HG03378 (cell line): ENCODE measurements at regions not wholly inside any gene's neighbourhood (a gene's known extent, or its start where the extent isn't known, plus 50 kb on each side); places are given as distances from the start of the nearest gene placed in this dataset.
"Not testable (repeated sequence)": the region's sequence is repeated elsewhere in the genome, so short reads cannot be mapped to it uniquely, and the experiment has no call there.

Source experiments
- ATAC-seq: cut with Tn5 transposase; IDR thresholded peaks from one replicate; pipeline ENCODE4 v1.9.1; 2021; ENCODE audit warnings: mild to moderate bottlenecking, moderate library complexity; ENCODE audit not compliant: unreplicated experiment

DNA sequence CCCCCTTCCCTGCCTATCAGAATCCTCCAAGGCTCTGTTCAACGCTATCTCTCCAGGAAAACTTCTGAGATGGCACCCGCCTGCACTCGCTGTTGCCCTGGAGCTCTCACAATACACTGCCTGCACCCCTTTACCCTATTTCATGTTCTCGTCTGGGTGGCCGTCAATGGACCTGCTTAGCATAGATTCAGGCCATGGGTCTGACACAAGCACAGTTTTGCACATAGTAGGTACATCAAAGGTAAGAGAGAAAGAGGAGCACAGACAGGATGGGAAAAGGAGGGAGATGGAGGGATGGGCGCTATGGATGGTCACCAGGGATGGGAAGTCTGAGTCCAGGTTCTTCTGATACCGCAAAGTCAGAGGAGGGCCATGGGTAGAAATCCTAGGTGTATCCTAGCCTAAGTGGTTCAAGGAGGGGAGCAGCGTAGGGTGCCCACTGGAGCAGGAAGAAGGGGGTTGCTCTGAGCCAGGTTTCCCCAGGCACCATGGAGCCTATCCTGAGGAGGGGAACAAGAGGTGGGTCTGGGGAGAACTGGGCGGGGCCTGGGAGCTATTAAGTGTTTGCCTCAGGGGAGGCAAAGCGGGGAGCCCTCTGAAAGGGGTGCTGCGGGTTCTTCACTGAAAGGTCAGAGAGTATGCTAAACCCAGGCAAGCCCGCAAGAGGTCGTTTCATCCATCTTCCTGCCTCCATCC, 89.3 kb downstream of the MRPL14 start:
- ATAC-seq: no peak

- ATAC-seq: not testable (repeated sequence)
These were observed 90.0 kb downstream of the MRPL14 start for GRCh38 chr6:44037276-44037675.

- no peak for ATAC-seq
These were observed 90.6 kb downstream of the MRPL14 start for GRCh38 chr6:44036699-44037101.

DNA sequence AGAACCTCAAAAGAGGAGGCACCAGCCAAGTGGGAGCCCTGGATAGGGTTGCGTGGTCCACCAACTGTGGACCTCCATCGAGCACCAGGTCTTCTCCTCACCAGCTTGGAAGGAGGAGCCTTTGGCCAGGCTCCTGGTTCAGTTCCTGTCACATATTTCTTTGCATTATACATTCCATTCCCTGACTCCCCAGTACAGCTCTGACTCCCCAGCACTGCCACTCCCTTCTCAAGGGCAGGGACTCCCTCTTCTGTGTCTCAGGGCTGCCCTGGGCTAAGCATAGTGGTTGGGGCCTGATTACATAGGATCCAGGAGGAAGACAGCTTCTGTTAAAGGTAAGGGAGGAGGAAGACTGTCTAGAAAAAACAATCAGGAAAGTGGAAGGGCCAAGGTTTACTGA, 91.1 kb downstream of the MRPL14 start:
- ATAC-seq: no peak

- ATAC-seq: no peak
These were observed 91.6 kb downstream of the MRPL14 start for GRCh38 chr6:44035621-44036020.

DNA sequence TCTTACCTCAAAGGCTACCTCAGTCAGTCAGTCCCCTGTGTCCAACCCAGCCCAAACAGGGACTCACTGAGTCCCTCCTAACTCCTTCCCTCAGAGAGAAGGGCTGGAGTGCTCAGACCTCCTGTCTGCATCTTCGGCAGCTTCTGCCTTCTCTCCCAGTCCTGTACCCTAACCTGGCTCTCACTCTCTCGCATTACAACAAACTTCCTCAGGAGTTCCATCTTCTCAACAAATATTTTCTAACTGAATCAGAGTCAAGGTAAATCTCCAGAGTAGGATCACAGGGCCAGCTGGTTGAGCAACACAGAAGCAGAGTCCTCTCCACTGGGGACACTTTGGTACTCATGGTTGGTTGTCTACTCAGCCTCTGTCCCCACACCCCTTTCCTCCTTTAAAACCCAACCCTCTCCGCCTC, 92.3 kb downstream of the MRPL14 start:
- no peak for ATAC-seq

- ATAC-seq: no peak
These were observed 92.8 kb downstream of the MRPL14 start for GRCh38 chr6:44034391-44034861.

- no peak for ATAC-seq
These were observed 96.3 kb downstream of the MRPL14 start for GRCh38 chr6:44030812-44031454.

GRCh38 chr6:44029444-44030185, 97.6 kb downstream of the MRPL14 start:
- no peak for ATAC-seq

DNA sequence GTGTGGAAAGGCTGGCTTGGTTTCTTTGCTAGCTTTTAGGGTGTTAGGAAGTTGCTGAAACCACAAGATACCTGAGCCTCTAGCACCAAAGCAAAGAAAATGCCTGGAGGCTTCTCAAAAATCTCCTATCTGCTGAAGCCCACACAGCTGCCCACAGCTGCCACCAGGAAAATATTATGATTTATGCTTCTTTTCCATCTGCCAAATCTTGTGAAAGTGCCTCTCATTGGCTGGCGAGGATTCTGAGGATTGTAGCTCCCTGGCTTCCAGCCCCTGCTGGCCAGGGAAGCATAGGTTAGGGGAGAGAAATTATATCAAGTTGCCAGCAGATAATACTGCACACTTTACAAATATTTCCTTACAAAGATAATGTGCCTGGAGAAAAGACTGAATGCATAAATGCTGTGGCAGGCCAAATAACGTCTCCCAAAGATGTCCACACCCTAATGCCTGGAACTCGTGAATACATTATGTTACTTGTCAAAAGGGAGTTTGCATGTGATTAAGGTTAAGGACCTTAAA, 98.4 kb downstream of the MRPL14 start:
- no peak for ATAC-seq

GRCh38 chr6:44025226-44025625, 102.0 kb downstream of the MRPL14 start:
- no peak for ATAC-seq

DNA sequence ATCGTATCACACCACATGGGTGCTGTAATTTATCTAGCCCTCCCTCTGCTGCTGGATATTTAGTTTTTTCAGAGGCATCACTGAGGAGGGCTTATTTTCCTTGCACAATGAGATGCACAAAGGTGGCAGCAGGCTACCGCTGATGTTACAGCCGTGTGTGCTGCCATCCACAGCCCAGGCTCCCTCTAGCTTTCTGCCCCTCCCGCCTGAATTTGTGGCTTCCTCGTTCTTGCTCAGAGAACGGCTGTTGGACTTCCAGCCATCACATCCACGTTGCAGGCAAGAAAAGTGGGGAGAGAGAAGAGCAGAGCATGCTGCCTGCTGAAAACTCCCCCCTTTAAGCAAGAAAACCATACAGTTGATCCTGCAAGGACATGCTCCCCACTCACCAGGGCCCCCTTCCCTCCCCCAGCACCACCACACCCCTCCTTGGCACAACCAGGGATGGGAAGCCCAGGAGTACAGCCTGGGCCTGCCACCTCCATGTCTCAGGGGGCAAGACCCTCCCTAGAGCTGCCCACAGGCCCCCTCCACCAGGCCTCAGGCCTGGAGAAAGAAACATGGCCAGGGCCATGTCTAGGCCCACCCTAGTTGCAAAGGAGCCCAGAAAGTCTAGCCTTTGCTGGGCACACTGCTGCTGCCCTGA, 102.6 kb downstream of the MRPL14 start:
- no peak for ATAC-seq

- ATAC-seq: no peak
These were observed 103.4 kb downstream of the MRPL14 start for GRCh38 chr6:44023586-44024454.

DNA sequence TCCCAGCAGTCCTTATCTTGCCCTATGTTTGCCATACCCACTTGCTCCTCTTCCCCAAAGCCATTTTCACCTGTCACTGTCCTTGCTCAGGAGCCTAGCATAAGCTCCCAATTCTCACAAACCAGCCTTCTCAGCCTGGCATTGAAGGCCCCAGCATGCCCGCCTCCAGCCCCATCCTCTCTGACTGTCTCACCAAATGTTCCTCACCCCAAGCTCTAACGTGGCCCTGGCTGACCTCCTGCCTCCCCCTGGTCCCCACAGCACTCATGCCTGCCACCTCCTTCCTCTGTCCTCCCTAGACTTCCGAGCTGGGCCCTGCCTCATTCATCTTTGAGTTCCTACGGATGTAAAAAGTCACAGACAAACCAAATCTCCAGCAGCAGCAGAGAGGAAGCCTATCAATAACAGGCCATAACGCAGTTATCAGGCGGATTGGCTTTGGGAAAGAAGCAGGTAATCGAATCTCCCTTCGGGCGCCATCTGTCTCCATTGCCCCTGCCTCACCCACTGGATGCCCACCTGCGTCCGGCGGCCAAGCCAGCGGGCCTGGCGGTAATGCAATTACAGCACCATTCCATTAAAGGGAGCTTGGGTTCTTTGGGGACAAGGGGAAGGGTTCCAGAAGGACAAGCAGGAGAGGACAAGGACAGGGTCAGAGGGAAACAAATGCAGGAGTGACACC, 104.4 kb downstream of the MRPL14 start:
- no peak for ATAC-seq

DNA sequence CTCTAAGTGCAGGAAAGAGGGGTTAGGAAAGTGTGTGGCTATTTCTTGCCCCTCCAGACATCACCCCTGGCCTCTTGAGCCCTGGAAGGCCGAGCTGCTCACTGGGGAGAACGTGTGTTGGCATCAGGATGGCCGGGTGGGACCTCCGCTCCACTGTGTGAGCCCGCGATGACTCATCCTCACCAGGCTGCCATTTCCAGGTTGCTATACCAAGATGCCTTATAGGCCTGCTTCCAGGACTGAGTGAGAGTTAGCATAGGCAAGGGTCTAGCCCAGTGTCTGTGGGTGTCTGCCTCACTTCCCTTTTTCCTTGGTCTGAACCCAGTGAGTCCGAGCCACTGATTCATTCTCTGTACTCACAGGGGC, 105.0 kb downstream of the MRPL14 start:
- ATAC-seq: no peak

GRCh38 chr6:44021589-44022295, 105.5 kb downstream of the MRPL14 start:
- ATAC-seq: no peak

DNA sequence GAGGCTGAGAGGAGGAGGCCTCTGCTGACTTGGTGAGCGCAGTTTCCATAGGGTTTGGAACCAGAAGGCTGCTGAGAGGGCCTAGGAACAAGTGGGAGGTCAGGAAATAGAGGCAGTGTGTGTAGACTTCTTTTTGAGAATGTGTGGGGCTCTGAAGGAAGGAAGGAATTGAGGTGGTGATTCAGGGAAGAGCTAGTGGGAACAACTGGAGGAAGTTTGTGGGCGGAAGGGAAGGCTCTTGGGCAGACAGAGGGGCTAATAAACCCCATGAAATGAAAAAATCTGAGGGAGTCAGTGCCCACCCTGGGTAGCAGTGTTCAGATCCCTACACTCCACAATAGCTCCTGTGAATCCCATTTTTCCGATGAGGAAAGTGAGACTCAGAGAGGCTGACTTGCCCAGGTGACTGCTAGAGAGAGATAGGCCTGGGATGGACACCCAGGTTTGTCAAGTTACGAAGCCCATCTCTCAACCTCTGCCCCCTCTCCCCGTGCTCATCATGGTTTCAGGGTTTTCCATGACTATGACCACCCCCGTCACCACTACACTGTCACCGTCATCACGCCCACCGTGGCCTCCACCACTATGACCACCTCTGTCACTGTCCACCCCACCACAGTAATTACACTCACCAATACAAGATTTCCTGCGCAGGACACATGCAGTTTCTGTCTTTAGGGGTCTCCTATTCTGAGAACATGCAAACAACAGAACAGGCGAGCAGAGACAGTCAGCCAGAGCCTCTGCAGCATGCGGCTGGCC, 106.4 kb downstream of the MRPL14 start:
- no peak for ATAC-seq

DNA sequence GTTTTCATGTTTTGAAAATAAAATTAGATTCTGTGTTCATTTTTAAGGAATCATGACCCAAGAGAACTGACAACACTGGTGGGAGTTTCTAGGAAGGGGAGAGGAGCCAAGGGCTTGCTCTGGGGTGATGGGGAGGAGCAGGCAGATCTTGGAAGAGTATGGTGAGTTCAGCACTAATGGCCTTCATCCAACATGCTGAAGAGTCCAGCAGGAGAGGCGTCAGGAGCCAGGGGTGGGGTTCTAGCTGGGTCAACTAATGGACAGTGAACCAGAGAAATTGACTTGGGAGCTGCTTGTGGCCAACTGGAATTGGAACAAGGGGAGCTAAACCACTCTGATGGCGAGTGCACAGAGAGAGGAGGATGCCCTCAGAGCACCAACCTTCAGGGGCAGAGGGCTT, 107.1 kb downstream of the MRPL14 start:
- ATAC-seq: no peak
